ENCODE measurements at regions not wholly inside any gene's neighbourhood (a gene's known extent, or its start where the extent isn't known, plus 50 kb on each side); places are given as distances from the start of the nearest gene placed in this dataset.

GRCh38 chr6:76639941-76640340 lies 567.5 kb upstream of the IMPG1 start:
- no peak for DNase-seq (ENCODE audit: low spot score)
- WGBS: 64% methylated on average over 1 of the region's 1 CpG
- Histone ChIP-seq H3K36me3 (ENCODE audit: control insufficient read depth in 4 of 4, insufficient read depth in 3 of 4, low read depth in 1 of 4, low read length in 3 of 4) (no peaks in the 10 kb centered on the region), H3K4me3 (ENCODE audit: low read depth in 1 of 3, low read length in 3 of 3) (no peak overlapping the region), H3K27ac (ENCODE audit: low read depth in 1 of 2, low read length in 2 of 2) (no peak overlapping the region), H3K9ac (ENCODE audit: low read depth in 1 of 2, low read length in 2 of 2) (no peak overlapping the region), H3K9me3 (ENCODE audit: control insufficient read depth in 4 of 4, low read length in 3 of 4) (no peaks in the 10 kb centered on the region), H3K4me1 (ENCODE audit: control insufficient read depth in 4 of 4, insufficient read depth in 4 of 4, low read length in 3 of 4) (no peaks in the 10 kb centered on the region), H3K27me3 (ENCODE audit: control insufficient read depth in 4 of 4, insufficient read depth in 4 of 4, low read length in 3 of 4) (no peaks in the 10 kb centered on the region)
- TF ChIP-seq CTCF (IDR thresholded peaks at IDR 0.05; ENCODE audit: low read depth, low read length, missing input control): no peak
- TF ChIP-seq ZBTB33 (IDR thresholded peaks at IDR 0.05): no peak
- TF ChIP-seq JUND (IDR thresholded peaks at IDR 0.05): no peak
- TF ChIP-seq RAD21 (IDR thresholded peaks at IDR 0.05): no peak
- no peak for TF ChIP-seq MAX (IDR thresholded peaks at IDR 0.05)
- no peak for TF ChIP-seq FOXA2 (IDR thresholded peaks at IDR 0.05)
- no peak for TF ChIP-seq HNF4G (IDR thresholded peaks at IDR 0.05)
- no peak for TF ChIP-seq EGR1 (IDR thresholded peaks at IDR 0.05; ENCODE audit: low read depth in 2 of 2)
- no peak for TF ChIP-seq FOXA1 (IDR thresholded peaks at IDR 0.05)
- TF ChIP-seq HNF4A (conservative IDR thresholded peaks at IDR 0.05): no peak
- no peak for TF ChIP-seq YY1 (IDR thresholded peaks at IDR 0.05)
- no peak for TF ChIP-seq TAF1 (conservative IDR thresholded peaks at IDR 0.05)
- TF ChIP-seq SP1 (IDR thresholded peaks at IDR 0.05): no peak

GRCh38 chr6:76634695-76635094 lies 562.2 kb upstream of the IMPG1 start:
- Histone ChIP-seq H3K36me3 (ENCODE audit: control insufficient read depth in 4 of 4, insufficient read depth in 3 of 4, low read depth in 1 of 4, low read length in 3 of 4) (no peaks in the 10 kb centered on the region), H3K27ac (ENCODE audit: low read depth in 1 of 2, low read length in 2 of 2) (no peak overlapping the region), H3K9ac (ENCODE audit: low read depth in 1 of 2, low read length in 2 of 2) (no peak overlapping the region), H3K4me1 (ENCODE audit: control insufficient read depth in 4 of 4, insufficient read depth in 4 of 4, low read length in 3 of 4) (no peaks in the 10 kb centered on the region), H3K27me3 (ENCODE audit: control insufficient read depth in 4 of 4, insufficient read depth in 4 of 4, low read length in 3 of 4) (no peaks in the 10 kb centered on the region), H3K9me3 (ENCODE audit: control insufficient read depth in 4 of 4, low read length in 3 of 4) (no peaks in the 10 kb centered on the region), H3K4me3 (ENCODE audit: low read depth in 1 of 3, low read length in 3 of 3) (no peak overlapping the region)
- no peak for DNase-seq (ENCODE audit: low spot score)
- no peak for TF ChIP-seq FOXA1 (IDR thresholded peaks at IDR 0.05)
- no peak for TF ChIP-seq FOXA2 (IDR thresholded peaks at IDR 0.05)
- TF ChIP-seq HNF4G (IDR thresholded peaks at IDR 0.05): no peak
- no peak for TF ChIP-seq SP1 (IDR thresholded peaks at IDR 0.05)
- no peak for TF ChIP-seq CTCF (IDR thresholded peaks at IDR 0.05; ENCODE audit: low read depth, low read length, missing input control)
- TF ChIP-seq EGR1 (IDR thresholded peaks at IDR 0.05; ENCODE audit: low read depth in 2 of 2): no peak
- TF ChIP-seq MAX (IDR thresholded peaks at IDR 0.05): no peak
- TF ChIP-seq ZBTB33 (IDR thresholded peaks at IDR 0.05): no peak
- TF ChIP-seq TAF1 (conservative IDR thresholded peaks at IDR 0.05): no peak
- no peak for TF ChIP-seq NR2F2 (IDR thresholded peaks at IDR 0.05)
- no peak for TF ChIP-seq REST (IDR thresholded peaks at IDR 0.05)
- TF ChIP-seq YY1 (IDR thresholded peaks at IDR 0.05): no peak
- no peak for TF ChIP-seq HNF4A (conservative IDR thresholded peaks at IDR 0.05)
- TF ChIP-seq JUND (IDR thresholded peaks at IDR 0.05): no peak

Measured in liver (tissue), 8 donors.